Mesothelial cell of epicardium (in vitro differentiated cells): ENCODE measurements at regions not wholly inside any gene's neighbourhood (a gene's known extent, or its start where the extent isn't known, plus 50 kb on each side); places are given as distances from the start of the nearest gene placed in this dataset.

Experiments used
- DNase-seq, 2 experiments: peaks; one replicate each; pipeline ENCODE4 v3.0.0; 2021; ENCODE audit warnings: low spot score in 2 of 2; ENCODE audit not compliant: unreplicated experiment in 2 of 2
- H3K27ac Mint-ChIP-seq: 2 replicates; pipeline ENCODE4 v1.8.0; 2021; ENCODE audit warnings: mixed read lengths
- H3K27me3 Mint-ChIP-seq: 2 replicates; pipeline ENCODE4 v1.8.0; 2021; ENCODE audit warnings: low read depth, mixed read lengths
- H3K36me3 Mint-ChIP-seq: 2 replicates; pipeline ENCODE4 v1.8.0; 2021; ENCODE audit warnings: mixed read lengths
- H3K4me1 Mint-ChIP-seq: 2 replicates; pipeline ENCODE4 v1.8.0; 2021; ENCODE audit warnings: mixed read lengths
- H3K4me3 Mint-ChIP-seq: 2 replicates; pipeline ENCODE4 v1.8.0; 2021; ENCODE audit warnings: mild to moderate bottlenecking, moderate library complexity, mixed read lengths
- H3K9me3 Mint-ChIP-seq: 2 replicates; pipeline ENCODE4 v1.8.0; 2021; ENCODE audit warnings: mixed read lengths
- TF ChIP-seq, protein P1 (sequence below): fragments of 200-600 bp; sonication (generic); IDR thresholded peaks from one replicate; pipeline ENCODE4 v1.5.0; 2021; ENCODE audit warnings: antibody characterized with exemption; ENCODE audit not compliant: unreplicated experiment

DNA sequence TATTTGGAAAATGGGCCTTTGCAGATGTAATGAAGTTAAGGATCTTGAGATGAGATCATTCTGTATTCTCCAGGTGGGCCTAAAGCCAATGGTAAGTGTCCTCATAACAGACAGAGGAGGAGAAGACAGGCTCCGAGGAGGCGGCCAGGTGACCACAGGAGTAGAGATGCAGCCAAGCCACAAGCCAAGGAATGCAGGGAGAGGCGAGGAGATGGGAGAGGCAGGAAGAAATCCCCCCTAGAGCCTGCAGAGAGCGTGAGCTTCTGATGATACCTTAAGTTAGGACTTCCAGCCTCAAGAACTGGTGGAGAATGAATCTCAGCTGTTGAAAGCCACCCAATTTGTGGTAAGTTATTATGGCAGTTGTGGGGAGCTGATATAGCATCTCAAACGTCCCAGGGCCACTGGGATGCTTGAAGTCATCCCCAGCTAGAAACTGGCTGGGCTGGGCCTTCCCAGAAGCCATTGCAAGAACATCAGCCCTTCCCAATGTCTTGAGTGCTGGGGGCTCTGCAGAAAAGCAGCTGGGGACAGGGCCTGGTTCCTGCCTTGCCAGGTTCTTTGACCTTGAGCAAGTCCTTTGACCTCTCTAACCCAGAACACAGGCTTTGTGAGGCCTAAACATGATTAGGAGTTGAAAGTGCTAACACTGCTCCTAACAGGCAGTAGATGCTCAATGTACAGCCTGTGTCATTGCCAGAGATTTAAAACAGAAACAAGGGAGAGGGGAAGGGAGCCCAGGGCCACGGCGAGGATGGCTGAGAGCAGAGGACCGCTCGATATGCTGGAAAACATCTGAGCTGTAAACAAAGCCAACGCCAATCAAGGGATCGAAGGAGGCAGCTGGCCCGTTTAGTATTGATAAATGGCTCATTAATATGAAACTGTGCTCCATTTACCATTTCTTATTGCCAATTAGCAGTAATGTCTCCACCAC is 632.3 kb downstream of the TBC1D22A start:
- H3K9me3 Mint-ChIP-seq: peaks cover 41% of the 10 kb centered on the region
- H3K27ac Mint-ChIP-seq: no peak overlapping the region
- TF ChIP-seq, protein P1, sequence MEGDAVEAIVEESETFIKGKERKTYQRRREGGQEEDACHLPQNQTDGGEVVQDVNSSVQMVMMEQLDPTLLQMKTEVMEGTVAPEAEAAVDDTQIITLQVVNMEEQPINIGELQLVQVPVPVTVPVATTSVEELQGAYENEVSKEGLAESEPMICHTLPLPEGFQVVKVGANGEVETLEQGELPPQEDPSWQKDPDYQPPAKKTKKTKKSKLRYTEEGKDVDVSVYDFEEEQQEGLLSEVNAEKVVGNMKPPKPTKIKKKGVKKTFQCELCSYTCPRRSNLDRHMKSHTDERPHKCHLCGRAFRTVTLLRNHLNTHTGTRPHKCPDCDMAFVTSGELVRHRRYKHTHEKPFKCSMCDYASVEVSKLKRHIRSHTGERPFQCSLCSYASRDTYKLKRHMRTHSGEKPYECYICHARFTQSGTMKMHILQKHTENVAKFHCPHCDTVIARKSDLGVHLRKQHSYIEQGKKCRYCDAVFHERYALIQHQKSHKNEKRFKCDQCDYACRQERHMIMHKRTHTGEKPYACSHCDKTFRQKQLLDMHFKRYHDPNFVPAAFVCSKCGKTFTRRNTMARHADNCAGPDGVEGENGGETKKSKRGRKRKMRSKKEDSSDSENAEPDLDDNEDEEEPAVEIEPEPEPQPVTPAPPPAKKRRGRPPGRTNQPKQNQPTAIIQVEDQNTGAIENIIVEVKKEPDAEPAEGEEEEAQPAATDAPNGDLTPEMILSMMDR: no peak

GRCh38 chr22:47393191-47393590 is 630.7 kb downstream of the TBC1D22A start:
- Mint-ChIP-seq H3K4me1 (no peaks in the 10 kb centered on the region), H3K27me3 (no peaks in the 10 kb centered on the region), H3K4me3 (no peak overlapping the region), H3K36me3 (peaks cover 4% of the 10 kb centered on the region), H3K27ac (no peak overlapping the region), H3K9me3 (peaks cover 34% of the 10 kb centered on the region)
- no peak for DNase-seq
- TF ChIP-seq, protein P1: no peak

More for the DNA sequence above, 632.3 kb downstream of the TBC1D22A start:
- Mint-ChIP-seq H3K4me1 (no peaks in the 10 kb centered on the region), H3K36me3 (peaks cover 4% of the 10 kb centered on the region), H3K27me3 (no peaks in the 10 kb centered on the region), H3K4me3 (no peak overlapping the region)
- no peak for DNase-seq

DNA sequence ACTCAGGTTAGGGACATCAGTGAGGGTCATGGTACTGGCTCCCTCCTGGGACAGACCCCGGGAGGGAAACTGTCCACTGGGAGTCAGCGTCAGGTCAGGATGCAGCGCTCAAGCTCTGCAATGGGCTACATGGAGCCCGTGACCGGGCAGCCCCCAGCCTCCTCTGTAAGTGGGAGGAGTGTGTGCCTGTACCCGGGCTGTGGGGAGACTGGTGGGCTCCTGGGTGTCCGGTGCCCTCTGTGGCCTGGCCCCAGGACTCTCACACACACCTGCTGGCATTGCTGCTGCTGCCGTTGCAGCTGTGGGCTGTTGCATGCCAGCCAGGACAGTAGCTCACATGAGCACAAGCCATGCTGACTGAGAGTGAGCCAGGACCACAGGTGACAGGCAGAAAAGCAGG is 630.3 kb downstream of the TBC1D22A start:
- Mint-ChIP-seq H3K27ac (no peak overlapping the region), H3K36me3 (peaks cover 4% of the 10 kb centered on the region), H3K9me3 (peaks cover 34% of the 10 kb centered on the region), H3K27me3 (no peaks in the 10 kb centered on the region), H3K4me3 (no peak overlapping the region), H3K4me1 (no peaks in the 10 kb centered on the region)
- TF ChIP-seq, protein P1: no peak
- DNase-seq: no peak

GRCh38 chr22:47392054-47392347 is 629.6 kb downstream of the TBC1D22A start:
- Mint-ChIP-seq H3K27ac (no peak overlapping the region), H3K4me1 (no peaks in the 10 kb centered on the region), H3K9me3 (peaks cover 34% of the 10 kb centered on the region), H3K4me3 (no peak overlapping the region), H3K36me3 (peaks cover 2% of the 10 kb centered on the region), H3K27me3 (no peaks in the 10 kb centered on the region)
- no peak for DNase-seq
- TF ChIP-seq, protein P1: no peak

GRCh38 chr22:47391169-47392053 is 629.0 kb downstream of the TBC1D22A start:
- H3K27me3 Mint-ChIP-seq: no peaks in the 10 kb centered on the region
- H3K4me3 Mint-ChIP-seq: no peak overlapping the region
- DNase-seq: no peak
- TF ChIP-seq, protein P1: no peak
- no peak overlapping the region for H3K27ac Mint-ChIP-seq
- H3K9me3 Mint-ChIP-seq: peaks cover 28% of the 10 kb centered on the region
- no peaks in the 10 kb centered on the region for H3K4me1 Mint-ChIP-seq
- no peaks in the 10 kb centered on the region for H3K36me3 Mint-ChIP-seq
